ENCODE measurements at regions not wholly inside any gene's neighbourhood (a gene's known extent, or its start where the extent isn't known, plus 50 kb on each side); places are given as distances from the start of the nearest gene placed in this dataset.

DNA sequence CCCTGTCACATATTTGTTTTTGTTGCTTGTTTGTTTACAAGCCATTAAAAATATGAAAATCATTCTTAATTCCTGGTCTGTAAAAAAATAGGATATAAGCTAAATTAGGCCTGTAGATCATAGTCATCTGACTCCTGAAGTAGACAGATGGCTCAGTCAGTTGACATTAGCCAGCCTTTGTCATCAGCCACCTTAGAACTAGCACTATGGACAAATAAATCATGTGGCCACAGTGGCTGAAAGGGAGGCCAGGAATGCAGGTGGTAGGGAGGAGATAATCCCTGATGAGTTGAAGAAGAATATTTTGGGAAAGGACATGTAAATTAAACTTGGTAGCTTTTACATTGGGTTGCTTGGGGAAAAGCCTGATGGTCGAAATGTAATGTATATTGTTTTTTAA lies 1544.9 kb downstream of the SI start (continued):
- TF ChIP-seq CBX3 (IDR thresholded peaks at IDR 0.05; ENCODE audit: low read depth) = no peak
- TF ChIP-seq YY1 (IDR thresholded peaks at IDR 0.05; ENCODE audit: extremely low read depth, insufficient replicate concordance, low read depth, low read length) = no peak
- no peak for TF ChIP-seq ELF1 (IDR thresholded peaks at IDR 0.05; ENCODE audit: borderline replicate concordance, low read depth)
- no peak for TF ChIP-seq SRF (IDR thresholded peaks at IDR 0.05; ENCODE audit: low read depth)
- no peak for TF ChIP-seq POLR2A (IDR thresholded peaks at IDR 0.05; ENCODE audit: borderline replicate concordance, extremely low read depth, insufficient read depth, insufficient read length)
- TF ChIP-seq CEBPB (IDR thresholded peaks at IDR 0.05; ENCODE audit: low read depth) = no peak
- TF ChIP-seq, protein P1, sequence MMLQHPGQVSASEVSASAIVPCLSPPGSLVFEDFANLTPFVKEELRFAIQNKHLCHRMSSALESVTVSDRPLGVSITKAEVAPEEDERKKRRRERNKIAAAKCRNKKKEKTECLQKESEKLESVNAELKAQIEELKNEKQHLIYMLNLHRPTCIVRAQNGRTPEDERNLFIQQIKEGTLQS (IDR thresholded peaks at IDR 0.05) = no peak
- TF ChIP-seq, protein P2, sequence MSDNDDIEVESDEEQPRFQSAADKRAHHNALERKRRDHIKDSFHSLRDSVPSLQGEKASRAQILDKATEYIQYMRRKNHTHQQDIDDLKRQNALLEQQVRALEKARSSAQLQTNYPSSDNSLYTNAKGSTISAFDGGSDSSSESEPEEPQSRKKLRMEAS (IDR thresholded peaks at IDR 0.05) = no peak
- TF ChIP-seq SIN3A (IDR thresholded peaks at IDR 0.05; ENCODE audit: low read depth) = no peak
- no peak for TF ChIP-seq TCF7L2 (IDR thresholded peaks at IDR 0.05; ENCODE audit: borderline replicate concordance, extremely low read depth, insufficient read depth, insufficient read length)
- no peak for TF ChIP-seq RAD21 (IDR thresholded peaks at IDR 0.05; ENCODE audit: low read depth)
- no peak for TF ChIP-seq EGR1 (IDR thresholded peaks at IDR 0.05; ENCODE audit: low read depth)

DNA sequence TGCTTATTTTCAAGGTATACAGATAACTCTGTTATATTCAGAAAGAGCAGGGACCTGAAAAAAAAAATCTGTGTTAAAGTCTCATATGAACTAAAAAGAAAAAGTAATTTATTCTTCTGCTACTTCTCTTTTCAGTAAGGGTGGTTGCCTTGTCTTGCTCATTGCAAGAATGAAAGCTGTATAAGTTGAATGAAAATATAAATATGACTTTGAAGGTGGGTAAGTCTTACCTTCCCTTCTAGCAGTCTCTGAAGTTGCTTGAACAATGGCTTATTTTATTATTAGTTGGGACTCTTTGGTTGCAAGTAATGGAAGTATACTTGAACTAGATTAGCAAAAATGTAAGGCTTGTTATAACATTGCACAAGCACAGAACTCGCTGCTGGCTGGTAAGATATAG lies 1554.9 kb downstream of the SI start:
- Histone ChIP-seq H3K36me3 (ENCODE audit: control insufficient read depth in 1 of 2, insufficient read depth in 2 of 2, low read length in 2 of 2) (no peaks in the 10 kb centered on the region), H3K9ac (ENCODE audit: low read length) (no peak overlapping the region), H3K4me1 (ENCODE audit: control insufficient read depth in 1 of 2, insufficient read depth in 2 of 2, low read length in 2 of 2) (no peaks in the 10 kb centered on the region), H3K4me3 (replicated peaks in 1 of 2; ENCODE audit: low read depth in 1 of 2, low read length in 2 of 2) (no peak overlapping the region), H3K79me2 (ENCODE audit: insufficient read depth, low read length) (no peaks in the 10 kb centered on the region), H4K20me1 (ENCODE audit: insufficient read depth) (no peaks in the 10 kb centered on the region), H3K9me2 (ENCODE audit: insufficient read depth) (no peaks in the 10 kb centered on the region), H3K27ac (ENCODE audit: low read depth, low read length) (no peak overlapping the region), H2AFZ (ENCODE audit: low read depth, low read length, poor library complexity, severe bottlenecking) (no peak overlapping the region), H3K9me3 (ENCODE audit: control insufficient read depth in 1 of 2, insufficient read depth in 1 of 2, low read depth in 1 of 2, low read length in 2 of 2) (no peaks in the 10 kb centered on the region), H3K4me2 (ENCODE audit: low read length) (no peak overlapping the region), H3K27me3 (ENCODE audit: insufficient read depth, low read length) (no peaks in the 10 kb centered on the region)
- ChIA-PET RAD21 (ENCODE audit: low non-redundant PET in 1 of 2, low total read pairs in 2 of 2, uncharacterized antibody in 2 of 2, unreplicated experiment in 2 of 2) (no interaction called here), CTCF (no interaction called here), POLR2A (no interaction called here)
- BruUV-seq (replicated peaks) = no TSS peak
- no peak for TF ChIP-seq JUND (IDR thresholded peaks at IDR 0.05)
- ATAC-seq (no peak), DNase-seq (ENCODE audit: low read depth, low spot score) (no peak)
- intact Hi-C loops (cut with micrococcal nuclease) = no loop called here

All from HCT116 (cell line).